ENCODE measurements at regions not wholly inside any gene's neighbourhood (a gene's known extent, or its start where the extent isn't known, plus 50 kb on each side); places are given as distances from the start of the nearest gene placed in this dataset.

DNA sequence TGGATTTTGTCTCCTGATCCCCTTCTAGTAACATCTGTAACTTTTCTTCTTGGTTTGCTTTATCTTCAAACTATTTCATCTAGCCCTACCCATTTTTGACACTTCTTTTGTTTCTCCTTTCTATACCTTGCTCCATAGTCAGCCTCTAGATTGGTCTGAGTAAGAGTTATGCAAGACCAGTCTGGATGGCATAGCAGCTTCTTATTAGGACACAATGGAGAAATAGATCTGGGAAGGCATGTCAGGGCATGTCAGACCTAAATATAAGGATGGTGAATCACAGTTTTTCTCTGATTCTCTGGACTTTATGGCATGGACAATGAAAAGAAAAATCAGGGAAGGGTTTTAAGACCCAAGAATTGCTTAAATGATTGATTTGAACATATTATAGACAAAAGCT is 452.5 kb downstream of the RAP2B start:
- Histone ChIP-seq H3K27me3 (ENCODE audit: insufficient read depth, insufficient read length) (no peaks in the 10 kb centered on the region), H3K36me3 (ENCODE audit: insufficient read depth, insufficient read length, low read length) (no peaks in the 10 kb centered on the region), H3K4me1 (ENCODE audit: insufficient read depth, insufficient read length) (no peaks in the 10 kb centered on the region), H3K9ac (ENCODE audit: insufficient read length, low read depth) (no peak overlapping the region), H3K9me3 (ENCODE audit: insufficient read depth, low read length) (no peaks in the 10 kb centered on the region), H3K4me3 (ENCODE audit: insufficient read length, low read depth) (no peak overlapping the region)
- DNase-seq (ENCODE audit: low read depth, low spot score), result no peak
- no peak for TF ChIP-seq YY1 (IDR thresholded peaks at IDR 0.05; ENCODE audit: insufficient read depth, insufficient read length)
- TF ChIP-seq ZNF274 (IDR thresholded peaks at IDR 0.05; ENCODE audit: low read depth, low read length), result no peak
- no peak for TF ChIP-seq SUZ12 (IDR thresholded peaks at IDR 0.05; ENCODE audit: extremely low read depth, insufficient read depth, insufficient read length)

GRCh38 chr3:153615863-153616262 is 453.8 kb downstream of the RAP2B start:
- H3K27me3 ChIP-seq (ENCODE audit: insufficient read depth, insufficient read length), result no peaks in the 10 kb centered on the region
- TF ChIP-seq ZNF274 (IDR thresholded peaks at IDR 0.05; ENCODE audit: low read depth, low read length) (no peak), SUZ12 (IDR thresholded peaks at IDR 0.05; ENCODE audit: extremely low read depth, insufficient read depth, insufficient read length) (no peak), YY1 (IDR thresholded peaks at IDR 0.05; ENCODE audit: insufficient read depth, insufficient read length) (no peak)
- no peak for DNase-seq (ENCODE audit: low read depth, low spot score)
- no peaks in the 10 kb centered on the region for H3K36me3 ChIP-seq (ENCODE audit: insufficient read depth, insufficient read length, low read length)
- H3K4me3 ChIP-seq (ENCODE audit: insufficient read length, low read depth), result no peak overlapping the region
- H3K9me3 ChIP-seq (ENCODE audit: insufficient read depth, low read length), result peaks cover 5% of the 10 kb centered on the region; the same call in 1 of the 2 replicates
- no peaks in the 10 kb centered on the region for H3K4me1 ChIP-seq (ENCODE audit: insufficient read depth, insufficient read length)
- no peak overlapping the region for H3K9ac ChIP-seq (ENCODE audit: insufficient read length, low read depth)

GRCh38 chr3:153617463-153617862 is 455.4 kb downstream of the RAP2B start:
- Histone ChIP-seq H3K9ac (ENCODE audit: insufficient read length, low read depth) (no peak overlapping the region), H3K9me3 (ENCODE audit: insufficient read depth, low read length) (peaks cover 5% of the 10 kb centered on the region; the same call in 1 of the 2 replicates), H3K4me1 (ENCODE audit: insufficient read depth, insufficient read length) (no peaks in the 10 kb centered on the region), H3K4me3 (ENCODE audit: insufficient read length, low read depth) (no peak overlapping the region), H3K27me3 (ENCODE audit: insufficient read depth, insufficient read length) (no peaks in the 10 kb centered on the region), H3K36me3 (ENCODE audit: insufficient read depth, insufficient read length, low read length) (no peaks in the 10 kb centered on the region)
- TF ChIP-seq ZNF274 (IDR thresholded peaks at IDR 0.05; ENCODE audit: low read depth, low read length) (no peak), YY1 (IDR thresholded peaks at IDR 0.05; ENCODE audit: insufficient read depth, insufficient read length) (no peak), SUZ12 (IDR thresholded peaks at IDR 0.05; ENCODE audit: extremely low read depth, insufficient read depth, insufficient read length) (no peak)
- DNase-seq (ENCODE audit: low read depth, low spot score), result no peak

DNA sequence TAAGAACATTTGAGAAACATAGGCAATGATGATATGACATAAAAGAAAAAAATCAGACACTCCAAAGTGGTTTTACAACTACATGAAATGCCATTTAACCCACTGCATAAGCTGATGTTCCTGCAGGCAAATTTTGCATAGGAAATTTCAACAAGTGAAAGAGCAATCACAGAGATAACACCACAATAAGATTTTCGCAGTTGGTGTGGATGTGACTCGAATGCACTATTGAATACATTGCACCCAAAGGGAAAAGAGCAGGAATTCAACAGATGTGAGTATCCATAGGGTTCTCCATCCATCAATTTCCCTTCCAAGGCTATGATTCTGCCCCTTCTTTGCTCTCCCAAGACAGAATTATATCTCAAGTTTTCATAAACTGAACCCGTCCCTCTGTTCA is 456.1 kb downstream of the RAP2B start:
- H3K9ac ChIP-seq (ENCODE audit: insufficient read length, low read depth), result no peak overlapping the region
- H3K36me3 ChIP-seq (ENCODE audit: insufficient read depth, insufficient read length, low read length), result no peaks in the 10 kb centered on the region
- TF ChIP-seq SUZ12 (IDR thresholded peaks at IDR 0.05; ENCODE audit: extremely low read depth, insufficient read depth, insufficient read length), result no peak
- TF ChIP-seq ZNF274 (IDR thresholded peaks at IDR 0.05; ENCODE audit: low read depth, low read length), result no peak
- TF ChIP-seq YY1 (IDR thresholded peaks at IDR 0.05; ENCODE audit: insufficient read depth, insufficient read length), result no peak
- DNase-seq (ENCODE audit: low read depth, low spot score), result no peak
- peaks cover 5% of the 10 kb centered on the region; the same call in 1 of the 2 replicates for H3K9me3 ChIP-seq (ENCODE audit: insufficient read depth, low read length)
- no peaks in the 10 kb centered on the region for H3K27me3 ChIP-seq (ENCODE audit: insufficient read depth, insufficient read length)
- H3K4me1 ChIP-seq (ENCODE audit: insufficient read depth, insufficient read length), result no peaks in the 10 kb centered on the region
- H3K4me3 ChIP-seq (ENCODE audit: insufficient read length, low read depth), result no peak overlapping the region

GRCh38 chr3:153619268-153619667 is 457.2 kb downstream of the RAP2B start:
- no peaks in the 10 kb centered on the region for H3K36me3 ChIP-seq (ENCODE audit: insufficient read depth, insufficient read length, low read length)
- H3K4me1 ChIP-seq (ENCODE audit: insufficient read depth, insufficient read length), result no peaks in the 10 kb centered on the region
- no peak for DNase-seq (ENCODE audit: low read depth, low spot score)
- no peak overlapping the region for H3K9ac ChIP-seq (ENCODE audit: insufficient read length, low read depth)
- H3K27me3 ChIP-seq (ENCODE audit: insufficient read depth, insufficient read length), result no peaks in the 10 kb centered on the region
- no peak overlapping the region for H3K4me3 ChIP-seq (ENCODE audit: insufficient read length, low read depth)
- H3K9me3 ChIP-seq (ENCODE audit: insufficient read depth, low read length), result peaks cover 5% of the 10 kb centered on the region; the same call in 1 of the 2 replicates
- no peak for TF ChIP-seq SUZ12 (IDR thresholded peaks at IDR 0.05; ENCODE audit: extremely low read depth, insufficient read depth, insufficient read length)
- TF ChIP-seq YY1 (IDR thresholded peaks at IDR 0.05; ENCODE audit: insufficient read depth, insufficient read length), result no peak
- no peak for TF ChIP-seq ZNF274 (IDR thresholded peaks at IDR 0.05; ENCODE audit: low read depth, low read length)

DNA sequence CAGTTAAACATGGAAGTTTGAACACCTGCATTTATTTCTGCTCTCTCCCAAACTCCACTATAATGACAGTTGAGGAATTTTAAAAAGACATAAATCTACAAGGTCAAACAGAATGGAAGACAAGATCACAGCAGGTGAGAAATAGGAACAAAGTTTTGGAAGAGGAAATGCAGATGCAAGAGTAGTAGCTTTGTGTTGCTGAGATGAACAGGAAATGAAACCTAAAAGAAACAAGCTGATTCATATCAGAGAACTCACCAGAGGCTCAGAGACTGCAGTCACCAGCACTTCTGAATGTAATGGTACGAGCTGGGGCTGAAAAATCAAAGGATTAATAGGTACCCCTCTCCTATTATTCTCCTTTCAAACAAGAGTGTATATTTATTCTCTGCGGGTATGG is 459.9 kb downstream of the RAP2B start:
- no peak for DNase-seq (ENCODE audit: low read depth, low spot score)
- no peaks in the 10 kb centered on the region for H3K4me1 ChIP-seq (ENCODE audit: insufficient read depth, insufficient read length)
- H3K9ac ChIP-seq (ENCODE audit: insufficient read length, low read depth), result no peak overlapping the region
- no peaks in the 10 kb centered on the region for H3K27me3 ChIP-seq (ENCODE audit: insufficient read depth, insufficient read length)
- no peak overlapping the region for H3K4me3 ChIP-seq (ENCODE audit: insufficient read length, low read depth)
- H3K36me3 ChIP-seq (ENCODE audit: insufficient read depth, insufficient read length, low read length), result no peaks in the 10 kb centered on the region
- H3K9me3 ChIP-seq (ENCODE audit: insufficient read depth, low read length), result peaks cover 5% of the 10 kb centered on the region; the same call in 1 of the 2 replicates
- TF ChIP-seq YY1 (IDR thresholded peaks at IDR 0.05; ENCODE audit: insufficient read depth, insufficient read length) (no peak), ZNF274 (IDR thresholded peaks at IDR 0.05; ENCODE audit: low read depth, low read length) (no peak), SUZ12 (IDR thresholded peaks at IDR 0.05; ENCODE audit: extremely low read depth, insufficient read depth, insufficient read length) (no peak)

- peaks cover 5% of the 10 kb centered on the region; the same call in 1 of the 2 replicates for H3K9me3 ChIP-seq (ENCODE audit: insufficient read depth, low read length)
- no peaks in the 10 kb centered on the region for H3K36me3 ChIP-seq (ENCODE audit: insufficient read depth, insufficient read length, low read length)
- H3K4me3 ChIP-seq (ENCODE audit: insufficient read length, low read depth), result no peak overlapping the region
- DNase-seq (ENCODE audit: low read depth, low spot score), result no peak
- no peaks in the 10 kb centered on the region for H3K4me1 ChIP-seq (ENCODE audit: insufficient read depth, insufficient read length)
- no peaks in the 10 kb centered on the region for H3K27me3 ChIP-seq (ENCODE audit: insufficient read depth, insufficient read length)
- TF ChIP-seq SUZ12 (IDR thresholded peaks at IDR 0.05; ENCODE audit: extremely low read depth, insufficient read depth, insufficient read length) (no peak), ZNF274 (IDR thresholded peaks at IDR 0.05; ENCODE audit: low read depth, low read length) (no peak), YY1 (IDR thresholded peaks at IDR 0.05; ENCODE audit: insufficient read depth, insufficient read length) (no peak)
- no peak overlapping the region for H3K9ac ChIP-seq (ENCODE audit: insufficient read length, low read depth)
These were observed 461.8 kb downstream of the RAP2B start for GRCh38 chr3:153623834-153624233.

Measured in NT2/D1 (cell line).